Esophagus muscularis mucosa (tissue), 3 donors: ENCODE measurements at regions not wholly inside any gene's neighbourhood (a gene's known extent, or its start where the extent isn't known, plus 50 kb on each side); places are given as distances from the start of the nearest gene placed in this dataset.

Source experiments
- CTCF ChIP-seq, 3 experiments: fragments of 200-600 bp in 2 of 3; fragments of 450-650 bp in 1 of 3; sonication (generic) in 2 of 3; IDR thresholded peaks; one replicate each; pipeline ENCODE4 v1.5.1; 2017 to 2019; ENCODE audit warnings: antibody characterized with exemption in 3 of 3, mild to moderate bottlenecking in 2 of 3, moderate library complexity in 1 of 3
- POLR2A ChIP-seq: fragments of 450-650 bp; IDR thresholded peaks from one replicate; pipeline ENCODE4 v1.6.1; 2017; ENCODE audit warnings: antibody characterized with exemption, moderate library complexity, mild to moderate bottlenecking, low read depth
- POLR2AphosphoS5 ChIP-seq, 2 donors: sonication (generic); formaldehyde crosslinking; IDR thresholded peaks; one replicate each; pipeline ENCODE4 v1.6.1; 2017; ENCODE audit warnings: antibody characterized with exemption in 2 of 2

- no peak for TF ChIP-seq CTCF (IDR thresholded peaks at IDR 0.05)
- no peak for TF ChIP-seq POLR2A
- no peak for TF ChIP-seq POLR2AphosphoS5 (IDR thresholded peaks at IDR 0.05)
These were observed 405.2 kb upstream of the FLRT2 start for GRCh38 chr14:85124631-85125290.
